Stimulated activated naive CD8-positive, alpha-beta T cell treated with anti-CD3 and anti-CD28 coated beads, Interleukin-15, Interleukin-2, amounts not matched to agents 100 U/mL and 50 U/mL, for 24 hours (primary cell): ENCODE measurements at regions not wholly inside any gene's neighbourhood (a gene's known extent, or its start where the extent isn't known, plus 50 kb on each side); places are given as distances from the start of the nearest gene placed in this dataset.
"Not testable (repeated sequence)": the region's sequence is repeated elsewhere in the genome, so short reads cannot be mapped to it uniquely, and the experiment has no call there.

Experiments used
- ATAC-seq: fragments of 150-1000 bp; cut with Tn5 transposase; one replicate; pipeline ENCODE4 v1.10.0; 2021
- DNase-seq: peaks from one replicate; pipeline ENCODE4 v3.0.0; 2021

GRCh38 chr14:104304451-104305351 lies 166.3 kb downstream of the KIF26A start:
- ATAC-seq (no peak), DNase-seq (no peak)

- DNase-seq (no peak), ATAC-seq (no peak)
Observed at GRCh38 chr14:104305511-104306449, 167.4 kb downstream of the KIF26A start.

- DNase-seq = no peak
- no peak for ATAC-seq
Observed at GRCh38 chr14:104306450-104307040, 168.2 kb downstream of the KIF26A start.

DNA sequence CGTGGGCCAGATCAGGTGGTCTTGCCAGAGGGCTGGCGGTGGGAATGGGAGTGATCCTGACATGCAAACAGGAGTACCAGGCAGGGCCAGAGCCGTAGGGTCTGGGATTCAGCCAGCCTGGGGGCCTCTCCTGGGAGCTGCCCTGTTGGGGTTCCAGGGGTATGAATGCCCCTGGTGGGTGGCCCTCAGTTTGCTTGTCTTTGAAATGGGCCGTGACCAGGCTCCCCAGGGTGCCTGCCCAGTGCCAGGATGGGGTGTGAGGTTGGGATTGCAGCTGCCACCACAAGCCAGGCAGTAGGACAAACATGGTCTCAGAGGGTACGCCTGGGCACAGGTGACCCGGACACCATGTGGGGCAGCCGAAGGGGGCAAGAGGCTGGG lies 168.8 kb downstream of the KIF26A start:
- DNase-seq = no peak
- ATAC-seq = no peak

- ATAC-seq (no peak), DNase-seq (no peak)
Observed at GRCh38 chr14:104307627-104308401, 169.4 kb downstream of the KIF26A start.

- not testable (repeated sequence) for DNase-seq, ATAC-seq
Observed at GRCh38 chr14:104308534-104308933, 170.1 kb downstream of the KIF26A start.

DNA sequence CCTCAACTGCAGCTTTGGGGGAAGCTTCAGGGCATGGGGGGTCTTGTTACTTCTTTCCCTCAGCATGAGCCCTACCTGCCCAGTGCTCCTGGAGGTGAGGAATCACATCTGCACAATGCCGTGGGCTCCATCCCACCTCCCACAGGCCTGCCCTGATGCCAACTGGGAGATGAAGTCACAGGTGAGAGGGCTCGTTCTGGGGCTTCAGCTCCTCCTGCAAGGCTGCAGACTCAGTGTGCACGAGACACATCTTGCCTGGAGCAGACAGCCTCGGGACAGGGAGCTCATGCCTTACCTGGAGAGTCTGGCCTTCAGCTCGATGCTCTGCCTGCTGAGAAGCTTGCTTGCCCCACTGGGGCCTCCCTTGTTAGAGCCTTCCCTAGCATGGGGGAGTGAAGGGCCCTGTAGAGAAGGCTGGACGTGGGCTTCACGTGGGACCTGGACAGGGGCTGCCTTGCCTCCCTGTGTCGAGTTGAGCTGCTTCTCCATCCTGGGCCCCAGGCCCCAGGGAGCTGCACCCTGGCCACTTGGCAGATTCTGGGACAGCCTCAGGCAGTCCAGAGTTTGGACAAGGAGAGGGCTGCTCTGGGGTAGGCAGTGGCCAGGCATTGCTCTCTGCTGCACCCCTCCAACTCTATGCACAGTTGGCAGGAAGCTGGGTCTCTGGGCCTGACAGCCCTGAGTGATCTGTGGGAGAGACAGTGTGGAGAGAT lies 171.4 kb downstream of the KIF26A start:
- ATAC-seq (no peak), DNase-seq (no peak)

DNA sequence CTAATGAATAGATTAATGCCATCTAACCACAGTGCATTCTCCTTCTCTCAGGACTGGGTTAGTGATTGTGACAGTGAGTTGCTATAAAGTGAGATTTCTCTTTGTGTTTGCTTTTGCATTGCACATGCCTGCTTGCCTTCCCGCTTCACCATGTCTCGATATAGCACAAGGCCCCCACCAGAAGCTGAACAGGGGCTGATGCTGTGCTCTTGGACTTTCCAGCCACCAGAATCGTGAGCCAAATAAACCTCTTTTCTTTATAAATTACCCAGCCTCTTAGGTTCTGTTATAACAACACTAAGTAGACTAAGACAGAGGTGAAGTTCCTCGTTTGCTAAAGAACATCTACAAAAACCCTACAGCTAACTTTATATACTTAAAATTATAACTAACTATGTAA lies 173.0 kb downstream of the KIF26A start:
- ATAC-seq = no peak
- DNase-seq = no peak

GRCh38 chr14:104313674-104314073 lies 175.3 kb downstream of the KIF26A start:
- ATAC-seq (no peak), DNase-seq (no peak)

DNA sequence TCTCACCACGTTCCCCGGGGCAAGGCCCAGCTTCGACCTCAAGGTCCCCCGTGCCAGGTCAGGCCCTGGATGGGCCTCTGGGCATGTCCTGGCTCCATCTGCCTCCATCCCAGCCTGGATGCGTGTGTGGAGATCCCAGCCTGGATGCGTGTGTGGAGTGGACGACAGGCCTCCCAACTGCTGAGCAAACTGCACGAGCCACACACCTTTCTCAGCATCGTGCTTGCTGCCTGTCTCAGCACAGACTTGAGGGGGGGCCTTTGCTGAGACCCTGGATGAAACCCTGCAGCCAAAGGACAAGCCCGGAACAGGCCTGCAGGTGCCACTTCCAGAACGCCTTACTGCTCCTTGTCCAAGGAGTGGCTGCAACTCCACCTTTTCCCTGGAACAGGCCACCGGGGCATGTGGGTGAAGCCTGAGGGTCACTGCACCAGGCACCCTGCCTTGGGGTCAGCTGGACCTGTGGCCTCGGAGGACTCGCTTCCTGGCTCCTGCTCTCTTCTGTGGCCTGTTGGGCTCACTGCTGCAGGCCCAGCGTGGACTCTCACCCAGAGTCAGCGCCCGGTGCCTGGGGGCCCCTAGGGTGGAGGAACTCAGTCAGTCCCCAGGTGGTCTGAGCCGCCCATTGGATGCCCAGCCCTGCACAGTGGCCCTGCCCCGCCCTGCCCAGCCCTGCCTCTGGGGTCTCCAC lies 176.0 kb downstream of the KIF26A start:
- DNase-seq (no peak), ATAC-seq (no peak)

DNA sequence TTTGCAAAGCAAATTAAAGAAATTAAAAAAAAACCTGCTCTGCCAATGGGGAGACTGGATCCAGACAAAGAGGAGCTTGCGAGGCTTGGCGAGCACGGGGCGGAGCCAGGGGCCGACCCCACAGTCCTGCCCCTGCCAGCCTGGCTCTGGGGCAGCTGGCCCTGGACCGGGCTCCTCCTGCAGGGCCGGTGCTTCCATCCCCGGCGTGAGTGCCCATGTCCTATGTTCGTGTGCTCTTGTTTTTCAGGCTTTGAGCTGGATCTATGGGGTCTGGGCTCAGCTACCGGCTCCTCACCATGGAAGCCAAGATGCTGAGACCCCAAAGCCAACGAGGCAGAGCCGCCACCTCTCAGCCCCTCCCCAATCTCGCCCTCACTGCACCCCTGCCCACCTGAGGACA lies 176.8 kb downstream of the KIF26A start:
- ATAC-seq = no peak
- DNase-seq = no peak

DNA sequence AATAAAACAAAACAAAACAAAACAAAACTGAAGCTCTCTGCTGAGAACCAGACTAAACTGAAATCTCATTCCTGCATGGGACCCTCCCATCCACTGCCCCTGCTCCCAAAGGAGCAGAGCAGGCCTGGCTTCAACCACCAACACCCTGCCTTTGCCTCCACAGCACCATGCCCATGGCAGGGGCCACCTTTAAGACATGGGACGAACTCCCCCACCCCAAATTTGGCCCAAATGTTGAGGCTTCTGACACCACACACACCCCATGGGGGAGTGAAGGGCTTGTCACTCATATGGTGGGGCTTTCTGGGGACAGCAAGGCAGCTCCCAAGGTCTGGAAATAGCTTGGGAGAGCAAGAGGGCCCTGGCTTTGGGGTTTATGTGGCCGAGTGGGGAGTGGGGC lies 177.2 kb downstream of the KIF26A start:
- no peak for ATAC-seq
- no peak for DNase-seq

DNA sequence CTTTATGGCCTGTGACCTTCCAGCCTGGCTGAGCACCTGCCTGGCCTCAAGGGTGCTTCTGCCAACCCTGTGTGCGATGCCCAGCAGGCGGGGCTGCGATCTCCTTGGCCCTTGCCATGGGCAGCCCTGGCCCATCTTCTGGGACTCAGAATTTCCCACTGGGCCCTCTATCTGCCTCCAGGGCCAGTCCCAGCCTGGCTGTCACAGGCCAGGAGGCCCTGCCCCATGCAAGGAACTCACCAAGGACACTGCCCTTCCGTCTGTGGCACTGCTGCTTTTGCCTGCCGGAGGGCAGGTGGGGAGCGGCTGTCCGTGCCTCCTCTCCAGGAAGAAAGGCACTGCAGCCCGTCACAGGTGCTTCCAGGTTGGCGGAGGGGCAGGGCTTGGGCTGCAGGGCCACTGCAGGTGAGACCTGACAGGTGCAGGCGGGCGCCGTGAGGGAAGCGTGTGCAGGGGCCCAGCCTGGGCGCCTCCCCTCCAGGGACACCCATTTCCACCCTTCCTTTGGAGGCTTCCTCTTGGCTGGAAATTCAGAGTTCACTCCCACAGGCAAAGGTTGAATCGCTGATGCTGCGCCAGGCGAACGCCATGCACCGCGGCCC lies 177.8 kb downstream of the KIF26A start:
- ATAC-seq = no peak
- no peak for DNase-seq

DNA sequence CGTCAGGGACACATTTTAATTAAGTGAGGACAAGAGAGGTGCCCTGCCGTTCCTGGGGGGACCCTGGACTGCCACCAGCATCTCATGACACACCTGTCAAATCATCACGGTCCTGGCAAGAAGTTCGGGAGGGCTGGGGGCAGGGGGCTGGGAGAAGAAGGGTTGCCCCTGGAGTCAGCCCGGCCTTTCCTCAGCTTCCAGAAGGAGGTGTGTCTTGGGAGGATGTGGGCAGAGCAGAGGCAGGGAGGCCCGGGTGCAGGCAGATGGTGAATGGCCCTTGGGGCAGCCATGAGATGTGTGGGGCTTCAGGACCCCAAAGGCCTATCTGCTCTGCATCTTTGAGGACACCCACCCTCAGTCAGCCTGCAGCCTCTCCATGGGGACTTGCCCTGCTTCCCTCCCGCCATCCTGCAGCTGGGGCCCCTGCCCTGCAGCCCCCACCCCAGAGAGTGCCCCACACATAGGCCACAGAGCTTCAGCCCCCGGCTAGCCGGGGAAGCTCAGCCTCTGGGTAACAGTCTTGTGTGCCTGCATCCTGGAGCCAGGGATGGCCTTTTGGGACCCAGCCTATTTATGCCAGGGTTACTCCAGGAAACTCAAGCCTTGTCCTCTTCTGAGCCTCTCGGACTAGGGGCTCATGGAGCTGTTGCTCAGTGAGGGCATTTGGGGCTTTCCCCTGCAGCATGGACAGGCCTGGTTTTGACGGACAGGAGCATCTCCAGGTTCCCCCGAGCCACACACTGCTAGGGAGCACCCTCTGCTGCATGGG lies 178.5 kb downstream of the KIF26A start:
- DNase-seq (no peak), ATAC-seq (no peak)

DNA sequence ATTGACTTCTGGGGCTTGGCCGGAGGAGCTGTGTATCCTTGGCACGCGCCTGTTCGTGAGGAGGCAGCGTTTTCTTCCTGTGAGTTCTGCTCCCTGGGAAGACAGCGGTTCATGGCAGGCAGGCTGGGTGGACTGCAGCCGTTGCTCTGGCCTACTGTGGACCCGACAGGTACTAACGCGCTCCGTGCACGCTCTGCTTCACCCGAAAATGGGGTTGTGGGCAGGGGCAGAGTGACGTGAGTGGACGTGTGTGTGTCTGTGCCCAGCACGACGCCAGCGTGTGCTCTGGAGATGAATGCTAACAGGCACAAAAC lies 179.1 kb downstream of the KIF26A start:
- ATAC-seq (no peak), DNase-seq (no peak)

DNA sequence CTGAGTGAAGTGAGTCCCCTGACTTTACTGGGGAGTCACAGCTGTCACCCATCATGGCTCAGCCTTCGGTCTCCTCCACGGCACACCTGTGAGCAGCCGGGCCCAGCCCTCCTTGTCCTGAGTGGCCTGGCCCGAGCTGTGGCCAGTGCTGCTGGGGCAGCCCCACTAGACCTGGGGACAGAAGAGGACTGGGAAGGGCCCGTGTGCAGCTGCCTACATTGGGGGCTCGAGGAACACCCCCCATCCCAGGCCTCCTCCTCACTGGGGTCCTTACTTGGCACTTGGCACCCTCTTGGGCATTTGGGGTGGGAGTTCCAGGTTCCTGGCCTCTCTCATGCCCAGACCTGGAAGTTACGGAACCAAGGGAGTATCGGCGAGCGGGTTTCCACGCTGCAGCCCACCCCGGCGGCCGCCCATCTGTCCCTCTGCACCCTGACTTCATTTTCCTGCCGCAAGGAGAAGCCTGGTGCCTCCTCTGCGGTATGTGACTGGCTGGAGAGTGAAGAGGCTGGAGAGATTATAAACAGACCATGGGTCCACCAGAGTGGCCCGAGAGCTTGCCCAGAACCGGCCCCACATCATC lies 179.7 kb downstream of the KIF26A start:
- no peak for DNase-seq
- ATAC-seq = no peak

DNA sequence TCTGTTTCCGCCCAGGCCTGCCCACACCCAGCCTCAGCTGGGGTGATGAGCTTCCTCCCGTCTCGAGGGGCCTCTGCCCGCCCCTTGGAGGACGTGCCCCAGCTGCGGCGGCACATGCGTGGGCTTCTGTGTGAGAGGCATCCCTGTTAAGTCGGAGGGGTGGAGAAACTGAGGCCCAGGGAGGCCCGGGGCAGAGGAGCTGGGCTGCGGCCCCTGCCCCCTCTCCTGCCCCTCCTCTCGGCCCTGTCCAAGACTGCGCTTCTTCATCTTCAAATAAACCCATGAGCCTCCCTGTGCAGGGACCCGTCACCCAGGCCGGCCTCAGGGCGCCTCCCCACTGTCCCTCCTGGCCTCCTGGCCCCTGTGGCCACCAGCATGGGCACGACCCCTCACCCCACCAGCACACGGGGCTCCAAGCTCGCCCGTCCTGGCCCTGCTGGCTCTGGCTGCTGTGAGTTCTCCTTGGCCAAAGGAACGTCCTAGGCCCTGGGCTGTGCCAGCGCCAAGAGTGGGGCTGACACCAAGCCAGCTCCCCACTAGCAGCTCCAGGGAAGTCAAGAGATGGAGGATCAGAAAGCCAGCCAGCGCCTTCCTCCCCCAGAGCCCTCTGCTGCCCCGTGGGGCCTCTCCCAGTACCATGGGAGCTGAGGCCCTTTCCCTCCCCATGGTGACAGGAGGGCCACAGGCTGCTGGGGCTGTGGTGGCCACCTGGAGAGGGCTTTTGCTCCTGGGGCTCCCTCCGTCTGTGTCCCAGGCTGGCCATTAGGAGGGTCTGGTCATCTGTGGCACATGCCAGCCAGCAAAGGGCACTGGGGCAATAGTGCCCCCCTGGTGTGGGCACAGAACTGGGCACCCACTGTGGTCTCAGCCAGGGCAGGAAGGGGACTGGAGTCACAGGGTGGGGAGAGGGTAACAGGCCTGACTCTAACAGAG lies 180.4 kb downstream of the KIF26A start:
- no peak for DNase-seq

More for the DNA sequence above, 180.4 kb downstream of the KIF26A start:
- ATAC-seq = no peak
